NT2/D1 (cell line): ENCODE measurements at regions not wholly inside any gene's neighbourhood (a gene's known extent, or its start where the extent isn't known, plus 50 kb on each side); places are given as distances from the start of the nearest gene placed in this dataset.

ENCODE experiments used
- SUZ12 ChIP-seq: IDR thresholded peaks from 2 replicates; pipeline ENCODE4 v1.6.1; 2011; ENCODE audit not compliant: insufficient read length, insufficient read depth; ENCODE audit errors: extremely low read depth
- YY1 ChIP-seq: IDR thresholded peaks from 2 replicates; pipeline ENCODE4 v1.6.1; 2011; ENCODE audit not compliant: insufficient read length, insufficient read depth
- ZNF274 ChIP-seq: IDR thresholded peaks from 2 replicates; pipeline ENCODE4 v1.6.1; 2011; ENCODE audit warnings: mild to moderate bottlenecking, low read depth, low read length

DNA sequence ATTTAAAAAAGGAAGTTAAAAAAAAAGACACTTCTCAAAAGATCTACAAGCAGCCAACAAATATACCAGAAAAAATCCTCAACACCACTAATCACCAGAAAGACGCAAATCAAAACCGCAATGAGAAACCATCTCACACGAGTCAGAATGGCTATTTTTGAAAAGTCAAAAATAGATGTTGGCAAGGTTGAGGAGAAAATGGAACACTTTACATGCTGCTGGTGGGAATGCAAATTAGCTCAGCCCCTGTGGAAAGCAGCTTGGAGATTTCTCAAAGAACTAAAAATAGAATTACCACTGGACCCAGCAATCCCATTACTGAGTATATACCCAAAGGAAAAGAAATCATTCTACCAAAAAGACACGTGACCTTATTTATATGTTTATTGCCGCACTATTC lies 574.7 kb upstream of the ADAMTS9 start:
- no peak for TF ChIP-seq ZNF274
- no peak for TF ChIP-seq SUZ12
- no peak for TF ChIP-seq YY1
